ENCODE measurements at regions not wholly inside any gene's neighbourhood (a gene's known extent, or its start where the extent isn't known, plus 50 kb on each side); places are given as distances from the start of the nearest gene placed in this dataset.

- Histone ChIP-seq H3K27ac (peak overlapping the region in 4 of 12 donors; percentile 13 to 67 (median 60)), H3K4me1 (peaks cover 0 to 16% (median 0%) of the 10 kb centered on the region in 12 donors), H3K4me3 (no peak overlapping the region), H3K36me3 (no peaks in the 10 kb centered on the region), H3K9me3 (peaks cover 0 to 31% (median 1%) of the 10 kb centered on the region in 12 donors), H3K27me3 (no peaks in the 10 kb centered on the region)
- WGBS, 4 donors: 90 to 93% (median 91%) methylated on average over 2 of the region's 2 CpGs
- intact Hi-C loops (cut with DNase I): loop anchor here in 2 of 10 donors (5.0 to 10.0 kb wide), 2 partner anchors 64 to 83 kb away; no protein-coding TSS in a partner anchor
- DNase-seq (no peak), ATAC-seq (no peak)
- TF ChIP-seq CTCF (IDR thresholded peaks at IDR 0.05): no peak
Observed at GRCh38 chr12:91241756-91242155, 59.1 kb upstream of the DCN start.

GRCh38 chr12:91240386-91241095, 57.9 kb upstream of the DCN start:
- 48 to 64% (median 58%) methylated on average over 4 of the region's 4 CpGs for WGBS, 4 donors
- peak overlapping the region in 10 of 12 donors; percentile 6 to 75 (median 44) for H3K27ac ChIP-seq
- H3K36me3 ChIP-seq: no peaks in the 10 kb centered on the region
- no peak overlapping the region for H3K4me3 ChIP-seq
- DNase-seq: no peak
- intact Hi-C loops (cut with DNase I): loop anchor here in 2 of 10 donors (5.0 to 10.0 kb wide), 2 partner anchors 63 to 84 kb away; no protein-coding TSS in a partner anchor
- no peaks in the 10 kb centered on the region for H3K27me3 ChIP-seq
- peaks cover 0 to 19% (median 0%) of the 10 kb centered on the region in 12 donors for H3K9me3 ChIP-seq
- no peak for TF ChIP-seq POLR2A (IDR thresholded peaks at IDR 0.05)
- TF ChIP-seq CTCF (IDR thresholded peaks at IDR 0.05): no peak
- H3K4me1 ChIP-seq: peaks cover 0 to 16% (median 0%) of the 10 kb centered on the region in 12 donors
- ATAC-seq: no peak

GRCh38 chr12:91239481-91239880, 56.9 kb upstream of the DCN start:
- DNase-seq (no peak), ATAC-seq (peak; percentile 62 to 77 (median 69))
- intact Hi-C loops (cut with DNase I): no loop called here
- no peaks in the 10 kb centered on the region for H3K27me3 ChIP-seq
- H3K9me3 ChIP-seq: peaks cover 0 to 9% (median 0%) of the 10 kb centered on the region in 12 donors
- H3K27ac ChIP-seq: peak overlapping the region in 11 of 12 donors; percentile 6 to 80 (median 51)
- TF ChIP-seq CTCF (IDR thresholded peaks at IDR 0.05) (no peak), POLR2A (IDR thresholded peaks at IDR 0.05) (no peak)
- H3K36me3 ChIP-seq: no peaks in the 10 kb centered on the region
- H3K4me3 ChIP-seq: no peak overlapping the region
- 56 to 66% (median 64%) methylated on average over 3 of the region's 3 CpGs for WGBS, 4 donors
- peaks cover 0 to 16% (median 0%) of the 10 kb centered on the region in 12 donors for H3K4me1 ChIP-seq

All from heart left ventricle (tissue), 16 donors.